Neuronal stem cell (in vitro differentiated cells): ENCODE measurements at regions not wholly inside any gene's neighbourhood (a gene's known extent, or its start where the extent isn't known, plus 50 kb on each side); places are given as distances from the start of the nearest gene placed in this dataset.

ENCODE experiments used
- DNase-seq: peaks from one replicate; pipeline ENCODE4 v3.0.0-alpha.2; 2013; ENCODE audit warnings: low spot score
- H2AFZ ChIP-seq: one replicate; pipeline ENCODE4 v1.6.1; 2013; ENCODE audit warnings: mild to moderate bottlenecking, low read length, inconsistent platforms
- H2AK5ac ChIP-seq: 2 replicates; pipeline ENCODE4 v1.6.1; 2013; ENCODE audit warnings: low read depth, mild to moderate bottlenecking, inconsistent platforms, low read length, moderate library complexity, mixed read lengths
- H2BK120ac ChIP-seq: 2 replicates; pipeline ENCODE4 v1.6.1; 2013; ENCODE audit warnings: low read depth, mild to moderate bottlenecking, inconsistent platforms, low read length, moderate library complexity, mixed read lengths
- H2BK12ac ChIP-seq: one replicate; pipeline ENCODE4 v1.6.1; 2013; ENCODE audit warnings: low read length, inconsistent platforms
- H2BK15ac ChIP-seq: 2 replicates; pipeline ENCODE4 v1.6.1; 2013; ENCODE audit warnings: mild to moderate bottlenecking, low read length, inconsistent platforms, mixed read lengths
- H2BK5ac ChIP-seq: one replicate; pipeline ENCODE4 v1.6.1; 2013; ENCODE audit warnings: inconsistent platforms, mild to moderate bottlenecking, low read length, moderate library complexity
- H3K14ac ChIP-seq: one replicate; pipeline ENCODE4 v1.6.1; 2013; ENCODE audit warnings: low read length, inconsistent platforms
- H3K18ac ChIP-seq: 2 replicates; pipeline ENCODE4 v1.6.1; 2013; ENCODE audit warnings: low read length, inconsistent platforms
- H3K23ac ChIP-seq: 2 replicates; pipeline ENCODE4 v1.6.1; 2013; ENCODE audit warnings: low read depth, mild to moderate bottlenecking, mixed read lengths, low read length, inconsistent platforms; ENCODE audit not compliant: poor library complexity
- H3K27ac ChIP-seq: replicated peaks from 3 replicates; pipeline ENCODE4 v1.5.1; 2013; ENCODE audit warnings: low read length, inconsistent platforms
- H3K27me3 ChIP-seq, 3 experiments: 2 replicates each; pipeline ENCODE4 v1.6.1; 2013; ENCODE audit warnings: low read length in 3 of 3, mild to moderate bottlenecking in 2 of 3, inconsistent platforms in 1 of 3, low read depth in 1 of 3, mixed read lengths in 1 of 3, moderate library complexity in 1 of 3; ENCODE audit not compliant: control insufficient read depth in 3 of 3, insufficient read depth in 3 of 3
- H3K36me3 ChIP-seq, 2 donors: replicated peaks in 1 of 2; 2 replicates each; pipeline ENCODE4 v1.6.1; 2013; ENCODE audit warnings: low read length in 2 of 2; ENCODE audit not compliant: control insufficient read depth in 2 of 2, insufficient read depth in 2 of 2
- H3K4ac ChIP-seq: 2 replicates; pipeline ENCODE4 v1.6.1; 2013; ENCODE audit warnings: inconsistent platforms, mild to moderate bottlenecking, low read length, moderate library complexity
- H3K4me1 ChIP-seq, 2 donors: 1 replicate in 1 of 2; 2 replicates in 1 of 2; pipeline ENCODE4 v1.6.1; 2013; ENCODE audit warnings: low read length in 2 of 2, low read depth in 1 of 2; ENCODE audit not compliant: control insufficient read depth in 2 of 2, insufficient read depth in 1 of 2
- H3K4me2 ChIP-seq: one replicate; pipeline ENCODE4 v1.6.1; 2013; ENCODE audit warnings: mild to moderate bottlenecking, low read length, inconsistent platforms; ENCODE audit not compliant: insufficient read depth, poor library complexity, severe bottlenecking
- H3K4me3 ChIP-seq, 2 donors: 2 replicates each; pipeline ENCODE4 v1.5.1; 2013; ENCODE audit warnings: low read length in 2 of 2, mild to moderate bottlenecking in 2 of 2, inconsistent platforms in 1 of 2, moderate library complexity in 1 of 2
- H3K79me1 ChIP-seq: one replicate; pipeline ENCODE4 v1.6.1; 2013; ENCODE audit warnings: low read depth, mild to moderate bottlenecking, inconsistent platforms, low read length, moderate library complexity
- H3K9ac ChIP-seq: one replicate; pipeline ENCODE4 v1.6.1; 2013; ENCODE audit warnings: mild to moderate bottlenecking, low read depth, low read length, inconsistent platforms; ENCODE audit not compliant: poor library complexity
- H3K9me3 ChIP-seq, 2 donors: replicated peaks in 1 of 2; 2 replicates each; pipeline versions ENCODE3 to v1.6.1; 2013; ENCODE audit warnings: low read length in 2 of 2, mild to moderate bottlenecking in 2 of 2, inconsistent platforms in 1 of 2, low read depth in 1 of 2, mixed read lengths in 1 of 2, moderate library complexity in 1 of 2; ENCODE audit not compliant: control insufficient read depth in 2 of 2, insufficient read depth in 1 of 2
- H4K8ac ChIP-seq: one replicate; pipeline ENCODE4 v1.6.1; 2013; ENCODE audit warnings: low read depth, mild to moderate bottlenecking, inconsistent platforms, low read length, moderate library complexity
- H4K91ac ChIP-seq: one replicate; pipeline ENCODE4 v1.6.1; 2013; ENCODE audit warnings: low read length, low read depth, mild to moderate bottlenecking, inconsistent platforms; ENCODE audit not compliant: poor library complexity
- WGBS, 2 donors: extraction: QIAGEN DNeasy Blood & Tissue Kit; methylation state at CpG; one replicate each; pipeline ENCODE4 v1.1.7; 2013; ENCODE audit warnings: missing lambda C conversion rate in 2 of 2, mixed read lengths in 1 of 2; ENCODE audit not compliant: insufficient read length in 2 of 2, insufficient replicate concordance in 1 of 2; ENCODE audit errors: extremely low coverage in 2 of 2; 5-methylcytosine and 5-hydroxymethylcytosine counted together

DNA sequence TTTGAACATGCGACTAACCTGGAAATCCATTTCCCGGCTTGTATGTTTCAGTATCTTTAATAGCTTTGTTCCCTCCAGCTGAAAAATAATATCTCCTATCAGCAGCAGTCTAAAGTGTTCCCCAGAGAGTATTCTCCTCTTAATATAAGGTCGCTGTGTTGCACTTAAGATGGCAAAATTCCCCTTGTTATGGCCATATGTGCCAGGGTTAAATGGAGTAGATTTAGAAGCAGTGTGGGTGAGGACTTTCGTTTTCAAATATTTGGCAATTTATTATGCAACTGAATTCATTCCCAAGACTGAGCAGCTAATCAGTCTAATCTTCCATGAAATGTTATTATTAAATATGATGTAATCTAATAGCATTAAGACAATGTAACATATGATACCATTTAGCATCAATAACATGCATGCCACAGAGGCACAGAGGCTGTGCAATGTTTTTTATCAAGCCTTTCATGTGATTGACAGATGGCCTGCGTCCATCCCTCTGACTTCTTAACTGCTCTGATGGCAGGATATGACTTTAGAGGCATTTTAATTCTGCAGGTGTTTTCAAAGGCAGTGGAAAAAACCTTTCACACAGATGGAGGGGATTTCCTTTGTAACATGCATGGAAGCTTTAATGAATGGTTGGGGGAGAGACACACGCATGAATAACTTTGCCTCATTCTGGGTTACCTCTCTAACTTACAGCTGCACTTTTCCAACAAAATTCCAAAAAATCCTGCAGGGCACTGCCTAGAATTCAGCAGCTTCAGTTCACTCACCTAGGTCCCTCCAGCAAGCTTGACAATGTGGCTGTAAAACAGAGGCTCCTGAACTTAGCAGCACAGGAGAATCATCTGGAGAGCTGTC, 55.1 kb upstream of the ZPBP start:
- no peak overlapping the region for H4K8ac ChIP-seq
- H2BK12ac ChIP-seq = no peak overlapping the region
- no CpG with 5 or more reads among the region's 6 CpGs for WGBS, 2 donors

DNA sequence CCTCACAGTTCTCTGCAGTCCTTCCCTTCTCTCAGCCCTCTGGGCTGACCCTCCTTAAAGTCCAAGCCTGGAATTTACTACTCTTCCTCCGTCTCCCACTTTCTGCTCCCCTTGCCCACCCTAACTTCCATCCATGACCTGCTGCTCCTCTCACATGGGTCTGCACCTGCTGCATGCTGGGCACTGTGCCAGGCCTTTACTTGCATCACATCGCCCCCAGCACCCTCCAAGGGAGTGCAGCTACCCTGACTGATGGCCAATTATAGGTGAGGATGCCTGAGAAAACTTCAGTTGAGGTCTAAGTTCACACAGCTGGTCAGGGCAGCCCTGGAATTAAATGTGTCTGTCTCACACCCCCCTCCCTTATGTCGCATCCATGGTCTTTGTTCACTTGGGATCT, 53.6 kb upstream of the ZPBP start:
- peaks cover 0 to 2% of the 10 kb centered on the region in 2 donors for H3K4me1 ChIP-seq
- H4K8ac ChIP-seq = no peak overlapping the region
- peak overlapping the region; percentile 21 for H3K9ac ChIP-seq
- H3K23ac ChIP-seq = no peak overlapping the region
- H3K4ac ChIP-seq = no peak overlapping the region
- no peak overlapping the region for H2BK120ac ChIP-seq
- H4K91ac ChIP-seq = no peak overlapping the region
- no peaks in the 10 kb centered on the region for H3K79me1 ChIP-seq
- no peaks in the 10 kb centered on the region for H3K36me3 ChIP-seq
- no peak overlapping the region for H2AK5ac ChIP-seq
- H2AFZ ChIP-seq = no peak overlapping the region
- H3K27ac ChIP-seq = no peak overlapping the region
- H3K14ac ChIP-seq = no peak overlapping the region
- H3K27me3 ChIP-seq = no peaks in the 10 kb centered on the region
- H3K4me3 ChIP-seq = no peak overlapping the region
- DNase-seq = no peak
- H3K9me3 ChIP-seq = no peaks in the 10 kb centered on the region
- H3K4me2 ChIP-seq = no peak overlapping the region
- no peak overlapping the region for H2BK5ac ChIP-seq
- WGBS, 2 donors = no CpG with 5 or more reads among the region's 3 CpGs
- peak overlapping the region; percentile 76 for H3K18ac ChIP-seq
- H2BK12ac ChIP-seq = peak overlapping the region; percentile 97
- H2BK15ac ChIP-seq = no peak overlapping the region

More for the DNA sequence above, 55.1 kb upstream of the ZPBP start:
- Histone ChIP-seq H3K23ac (no peak overlapping the region), H3K14ac (no peak overlapping the region), H3K79me1 (no peaks in the 10 kb centered on the region), H3K27me3 (no peaks in the 10 kb centered on the region), H3K4ac (no peak overlapping the region), H3K4me2 (no peak overlapping the region), H3K4me1 (peaks cover 0 to 2% of the 10 kb centered on the region in 2 donors), H3K18ac (no peak overlapping the region), H2AFZ (no peak overlapping the region), H2BK15ac (no peak overlapping the region), H3K9ac (no peak overlapping the region), H2AK5ac (no peak overlapping the region), H3K27ac (no peak overlapping the region), H3K36me3 (no peaks in the 10 kb centered on the region), H3K9me3 (no peaks in the 10 kb centered on the region), H2BK120ac (no peak overlapping the region), H2BK5ac (no peak overlapping the region), H3K4me3 (no peak overlapping the region), H4K91ac (no peak overlapping the region)
- DNase-seq = no peak

DNA sequence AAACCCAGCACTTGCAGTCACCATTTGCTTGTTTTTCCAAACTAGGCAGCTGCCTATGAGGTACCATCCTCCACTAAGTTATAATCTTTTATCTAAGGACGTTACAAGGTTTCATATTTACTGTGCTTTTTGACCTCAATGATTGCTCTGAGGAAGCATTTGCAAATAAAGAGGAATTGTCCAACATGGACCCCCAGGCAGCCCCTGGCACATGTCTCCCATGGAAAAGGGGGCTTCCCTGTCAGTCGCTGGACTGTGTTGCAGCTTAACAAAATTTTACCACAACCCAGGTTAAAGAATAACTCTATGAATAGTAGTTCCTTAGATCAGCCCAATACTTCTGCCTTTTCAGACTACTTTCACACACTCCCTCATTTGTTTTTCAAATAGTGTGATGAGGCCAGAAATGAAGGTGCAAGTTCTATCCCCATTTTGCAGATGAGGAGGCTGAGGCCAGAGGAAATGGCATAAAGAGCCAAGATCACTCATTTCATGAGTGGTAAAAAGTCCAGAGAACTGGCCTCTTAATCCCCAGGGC, 52.8 kb upstream of the ZPBP start:
- no peaks in the 10 kb centered on the region for H3K9me3 ChIP-seq
- H3K27ac ChIP-seq = no peak overlapping the region
- H4K8ac ChIP-seq = no peak overlapping the region
- DNase-seq = no peak
- no CpG with 5 or more reads among the region's 2 CpGs for whole genome bisulfite sequencing, 2 donors
- no peak overlapping the region for H3K4ac ChIP-seq
- no peak overlapping the region for H3K18ac ChIP-seq
- H3K23ac ChIP-seq = no peak overlapping the region
- H2BK120ac ChIP-seq = no peak overlapping the region
- no peak overlapping the region for H2BK5ac ChIP-seq
- H3K9ac ChIP-seq = no peak overlapping the region
- H4K91ac ChIP-seq = no peak overlapping the region
- H3K4me3 ChIP-seq = no peak overlapping the region
- H3K36me3 ChIP-seq = no peaks in the 10 kb centered on the region
- no peak overlapping the region for H2AK5ac ChIP-seq
- H2BK15ac ChIP-seq = no peak overlapping the region
- no peaks in the 10 kb centered on the region for H3K79me1 ChIP-seq
- H2AFZ ChIP-seq = no peak overlapping the region
- H3K4me1 ChIP-seq = peaks cover 0 to 2% of the 10 kb centered on the region in 2 donors
- H2BK12ac ChIP-seq = no peak overlapping the region
- H3K14ac ChIP-seq = no peak overlapping the region
- no peaks in the 10 kb centered on the region for H3K27me3 ChIP-seq
- no peak overlapping the region for H3K4me2 ChIP-seq

DNA sequence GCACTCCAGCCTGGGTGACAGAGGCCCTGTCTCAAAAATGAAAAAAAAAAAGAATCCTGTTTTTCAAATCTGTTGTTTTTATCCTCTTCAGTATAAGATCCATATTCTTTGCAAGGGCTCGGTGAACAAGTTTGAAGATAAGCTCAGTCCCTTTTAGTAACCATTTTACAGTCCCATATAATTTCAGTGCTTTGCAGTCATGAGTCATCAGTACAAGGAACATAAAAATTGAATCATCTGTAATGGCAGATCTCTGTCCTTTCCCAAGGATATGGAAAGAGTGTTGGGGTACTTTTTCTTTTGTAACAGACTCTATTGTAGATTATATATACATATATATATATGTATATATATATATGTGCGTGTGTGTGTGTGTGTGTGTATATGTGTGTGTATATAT, 52.2 kb upstream of the ZPBP start:
- WGBS, 2 donors = no CpG with 5 or more reads among the region's 2 CpGs
- H3K18ac ChIP-seq = no peak overlapping the region

More for the DNA sequence above, 52.2 kb upstream of the ZPBP start:
- no peak overlapping the region for H2BK12ac ChIP-seq
- DNase-seq = no peak
- H2BK15ac ChIP-seq = no peak overlapping the region
- no peaks in the 10 kb centered on the region for H3K9me3 ChIP-seq
- H3K27ac ChIP-seq = no peak overlapping the region
- H3K14ac ChIP-seq = no peak overlapping the region
- no peaks in the 10 kb centered on the region for H3K27me3 ChIP-seq
- H2BK120ac ChIP-seq = no peak overlapping the region
- no peak overlapping the region for H2BK5ac ChIP-seq
- no peak overlapping the region for H3K23ac ChIP-seq
- no peak overlapping the region for H4K91ac ChIP-seq
- H3K4ac ChIP-seq = no peak overlapping the region
- H3K4me3 ChIP-seq = no peak overlapping the region
- peaks cover 0 to 2% of the 10 kb centered on the region in 2 donors for H3K4me1 ChIP-seq
- H2AK5ac ChIP-seq = no peak overlapping the region
- H3K79me1 ChIP-seq = no peaks in the 10 kb centered on the region
- no peak overlapping the region for H3K4me2 ChIP-seq
- H4K8ac ChIP-seq = no peak overlapping the region
- no peak overlapping the region for H3K9ac ChIP-seq
- no peaks in the 10 kb centered on the region for H3K36me3 ChIP-seq
- no peak overlapping the region for H2AFZ ChIP-seq
